ENCODE measurements at regions not wholly inside any gene's neighbourhood (a gene's known extent, or its start where the extent isn't known, plus 50 kb on each side); places are given as distances from the start of the nearest gene placed in this dataset.

DNA sequence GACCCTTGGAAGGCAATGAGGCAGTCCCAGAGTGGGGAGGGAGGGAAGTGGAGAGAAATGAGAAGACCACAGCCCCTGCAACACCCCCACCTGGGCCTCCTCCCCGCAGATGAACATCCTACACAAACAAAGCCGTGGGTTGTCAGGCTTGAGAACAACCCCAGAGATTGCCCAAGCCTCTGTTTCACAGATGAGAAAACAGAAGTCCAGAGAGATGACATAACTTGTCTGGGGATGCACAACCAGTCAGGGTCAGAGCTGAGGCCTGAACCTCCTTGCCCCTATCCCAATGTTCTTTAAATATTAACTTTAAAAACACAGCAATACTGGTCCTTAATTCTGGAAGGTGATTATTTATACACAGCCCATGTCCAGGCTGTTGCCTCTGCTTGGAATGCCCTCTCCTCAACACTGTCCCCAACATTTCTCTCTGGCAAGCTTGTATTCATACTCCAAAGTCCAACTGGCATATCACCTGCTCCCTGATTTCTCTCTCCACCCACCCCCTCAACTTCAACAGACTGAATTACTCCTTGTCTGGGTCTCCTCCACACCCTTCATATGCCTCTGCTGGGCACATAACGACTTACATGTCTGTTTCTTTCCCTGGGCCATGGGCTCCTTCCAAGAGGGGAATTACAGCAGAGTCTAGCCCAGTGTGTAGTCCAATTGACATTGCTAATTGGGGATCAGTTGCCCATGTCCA lies 135.5 kb upstream of the LRFN2 start (continued):
- no peak for TF ChIP-seq ZNF317 (CRISPR knock-in tag; IDR thresholded peaks at IDR 0.05; ENCODE audit: borderline replicate concordance, low read depth)
- TF ChIP-seq HMGA2 (CRISPR knock-in tag; IDR thresholded peaks at IDR 0.05) = no peak
- TF ChIP-seq, protein P1, sequence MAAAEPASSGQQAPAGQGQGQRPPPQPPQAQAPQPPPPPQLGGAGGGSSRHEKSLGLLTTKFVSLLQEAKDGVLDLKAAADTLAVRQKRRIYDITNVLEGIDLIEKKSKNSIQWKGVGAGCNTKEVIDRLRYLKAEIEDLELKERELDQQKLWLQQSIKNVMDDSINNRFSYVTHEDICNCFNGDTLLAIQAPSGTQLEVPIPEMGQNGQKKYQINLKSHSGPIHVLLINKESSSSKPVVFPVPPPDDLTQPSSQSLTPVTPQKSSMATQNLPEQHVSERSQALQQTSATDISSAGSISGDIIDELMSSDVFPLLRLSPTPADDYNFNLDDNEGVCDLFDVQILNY (CRISPR knock-in tag; IDR thresholded peaks at IDR 0.05) = no peak
- no peak for TF ChIP-seq SMAD4 (CRISPR knock-in tag; IDR thresholded peaks at IDR 0.05)
- TF ChIP-seq GRHL2 (CRISPR knock-in tag; IDR thresholded peaks at IDR 0.05; ENCODE audit: insufficient replicate concordance, severe bottlenecking) = no peak
- TF ChIP-seq, protein P2, sequence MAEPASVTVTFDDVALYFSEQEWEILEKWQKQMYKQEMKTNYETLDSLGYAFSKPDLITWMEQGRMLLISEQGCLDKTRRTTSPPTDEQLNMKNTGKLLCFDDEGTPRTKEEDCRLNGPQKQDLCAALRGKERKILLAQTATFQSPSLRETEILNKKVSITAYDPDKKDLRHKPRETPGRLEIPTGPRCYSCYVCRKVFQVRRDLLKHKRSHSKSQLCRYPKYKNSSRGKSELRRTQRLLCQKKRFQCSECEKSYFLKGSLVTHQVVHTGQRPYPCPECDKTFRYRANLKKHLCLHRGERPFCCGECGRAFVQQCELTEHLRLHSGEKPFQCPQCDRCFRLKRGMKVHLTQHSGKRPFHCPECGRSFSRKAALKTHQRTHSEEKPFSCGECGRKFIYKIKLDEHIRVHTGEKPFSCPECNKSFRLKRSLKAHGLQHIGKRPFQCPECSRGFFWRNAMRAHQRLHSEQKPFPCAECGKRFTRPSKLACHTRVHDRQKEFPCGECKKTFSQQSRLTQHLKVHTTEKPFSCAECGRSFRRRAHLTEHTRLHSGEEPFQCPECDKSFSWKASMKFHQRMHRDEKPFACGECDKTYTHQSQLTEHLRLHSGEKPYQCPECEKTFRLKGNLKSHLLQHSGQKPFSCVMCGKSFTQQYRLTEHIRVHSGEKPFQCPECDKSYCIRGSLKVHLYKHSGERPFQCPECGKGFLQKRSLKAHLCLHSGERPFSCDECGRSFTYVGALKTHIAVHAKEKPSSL (CRISPR knock-in tag; conservative IDR thresholded peaks at IDR 0.05) = no peak

DNA sequence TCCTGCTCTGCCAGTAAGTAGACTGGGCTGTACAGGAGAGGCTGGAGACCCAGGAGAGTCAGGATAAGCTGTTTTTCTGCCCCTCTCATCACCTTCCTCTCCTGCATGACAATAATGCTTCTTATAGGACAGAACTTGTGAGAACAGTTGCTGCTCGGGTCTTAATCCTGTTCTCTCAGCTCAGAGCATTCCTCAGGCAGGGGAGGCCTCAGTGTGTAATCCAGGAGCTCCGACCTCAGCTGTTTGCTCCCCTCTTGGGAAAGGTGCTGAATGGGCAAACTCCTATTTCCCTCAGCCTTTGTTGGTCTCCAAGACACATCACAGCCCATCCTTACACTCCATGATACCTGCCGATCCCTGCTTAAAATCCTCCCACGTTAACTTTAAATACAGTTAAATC lies 134.9 kb upstream of the LRFN2 start:
- ATAC-seq (no peak), DNase-seq (ENCODE audit: low spot score) (no peak)
- H3K27ac Mint-ChIP-seq = no peak overlapping the region; the same call in 1 of the 2 replicates
- H3K27me3 Mint-ChIP-seq (ENCODE audit: low read depth) = no peaks in the 10 kb centered on the region
- no peaks in the 10 kb centered on the region for H3K36me3 Mint-ChIP-seq
- CTCF ChIA-PET = interaction anchor here (0.6 kb wide), 1 partner anchor 741 kb away, joined by 5 read pairs; no protein-coding TSS in a partner anchor
- POLR2A ChIA-PET = no interaction called here
- H3K9me3 Mint-ChIP-seq = peaks cover 5% of the 10 kb centered on the region; the same call in 1 of the 2 replicates
- peaks cover 33% of the 10 kb centered on the region for H3K4me1 Mint-ChIP-seq
- H3K4me3 Mint-ChIP-seq = no peak overlapping the region
- TF ChIP-seq NR2C2 (CRISPR knock-in tag; IDR thresholded peaks at IDR 0.05) = no peak
- TF ChIP-seq HMGA2 (CRISPR knock-in tag; IDR thresholded peaks at IDR 0.05) = no peak
- no peak for TF ChIP-seq ZBTB21 (CRISPR knock-in tag; IDR thresholded peaks at IDR 0.05; ENCODE audit: borderline replicate concordance)
- TF ChIP-seq, protein P3, sequence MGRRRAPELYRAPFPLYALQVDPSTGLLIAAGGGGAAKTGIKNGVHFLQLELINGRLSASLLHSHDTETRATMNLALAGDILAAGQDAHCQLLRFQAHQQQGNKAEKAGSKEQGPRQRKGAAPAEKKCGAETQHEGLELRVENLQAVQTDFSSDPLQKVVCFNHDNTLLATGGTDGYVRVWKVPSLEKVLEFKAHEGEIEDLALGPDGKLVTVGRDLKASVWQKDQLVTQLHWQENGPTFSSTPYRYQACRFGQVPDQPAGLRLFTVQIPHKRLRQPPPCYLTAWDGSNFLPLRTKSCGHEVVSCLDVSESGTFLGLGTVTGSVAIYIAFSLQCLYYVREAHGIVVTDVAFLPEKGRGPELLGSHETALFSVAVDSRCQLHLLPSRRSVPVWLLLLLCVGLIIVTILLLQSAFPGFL (CRISPR knock-in tag; IDR thresholded peaks at IDR 0.05; ENCODE audit: borderline replicate concordance) = no peak
- TF ChIP-seq MYBL2 (CRISPR knock-in tag; IDR thresholded peaks at IDR 0.05) = no peak
- TF ChIP-seq, protein P4, sequence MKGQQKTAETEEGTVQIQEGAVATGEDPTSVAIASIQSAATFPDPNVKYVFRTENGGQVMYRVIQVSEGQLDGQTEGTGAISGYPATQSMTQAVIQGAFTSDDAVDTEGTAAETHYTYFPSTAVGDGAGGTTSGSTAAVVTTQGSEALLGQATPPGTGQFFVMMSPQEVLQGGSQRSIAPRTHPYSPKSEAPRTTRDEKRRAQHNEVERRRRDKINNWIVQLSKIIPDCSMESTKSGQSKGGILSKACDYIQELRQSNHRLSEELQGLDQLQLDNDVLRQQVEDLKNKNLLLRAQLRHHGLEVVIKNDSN (CRISPR knock-in tag; IDR thresholded peaks at IDR 0.05) = no peak
- no peak for TF ChIP-seq FOXP1 (CRISPR knock-in tag; IDR thresholded peaks at IDR 0.05; ENCODE audit: borderline replicate concordance)
- TF ChIP-seq FOXJ3 (CRISPR knock-in tag; IDR thresholded peaks at IDR 0.05; ENCODE audit: borderline replicate concordance) = no peak
- TF ChIP-seq NR3C1 (CRISPR knock-in tag; conservative IDR thresholded peaks at IDR 0.05; ENCODE audit: low read depth) = no peak
- TF ChIP-seq, protein P5, sequence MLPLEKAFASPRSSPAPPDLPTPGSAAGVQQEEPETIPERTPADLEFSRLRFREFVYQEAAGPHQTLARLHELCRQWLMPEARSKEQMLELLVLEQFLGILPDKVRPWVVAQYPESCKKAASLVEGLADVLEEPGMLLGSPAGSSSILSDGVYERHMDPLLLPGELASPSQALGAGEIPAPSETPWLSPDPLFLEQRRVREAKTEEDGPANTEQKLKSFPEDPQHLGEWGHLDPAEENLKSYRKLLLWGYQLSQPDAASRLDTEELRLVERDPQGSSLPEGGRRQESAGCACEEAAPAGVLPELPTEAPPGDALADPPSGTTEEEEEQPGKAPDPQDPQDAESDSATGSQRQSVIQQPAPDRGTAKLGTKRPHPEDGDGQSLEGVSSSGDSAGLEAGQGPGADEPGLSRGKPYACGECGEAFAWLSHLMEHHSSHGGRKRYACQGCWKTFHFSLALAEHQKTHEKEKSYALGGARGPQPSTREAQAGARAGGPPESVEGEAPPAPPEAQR (CRISPR knock-in tag; IDR thresholded peaks at IDR 0.05) = no peak
- TF ChIP-seq, protein P6, sequence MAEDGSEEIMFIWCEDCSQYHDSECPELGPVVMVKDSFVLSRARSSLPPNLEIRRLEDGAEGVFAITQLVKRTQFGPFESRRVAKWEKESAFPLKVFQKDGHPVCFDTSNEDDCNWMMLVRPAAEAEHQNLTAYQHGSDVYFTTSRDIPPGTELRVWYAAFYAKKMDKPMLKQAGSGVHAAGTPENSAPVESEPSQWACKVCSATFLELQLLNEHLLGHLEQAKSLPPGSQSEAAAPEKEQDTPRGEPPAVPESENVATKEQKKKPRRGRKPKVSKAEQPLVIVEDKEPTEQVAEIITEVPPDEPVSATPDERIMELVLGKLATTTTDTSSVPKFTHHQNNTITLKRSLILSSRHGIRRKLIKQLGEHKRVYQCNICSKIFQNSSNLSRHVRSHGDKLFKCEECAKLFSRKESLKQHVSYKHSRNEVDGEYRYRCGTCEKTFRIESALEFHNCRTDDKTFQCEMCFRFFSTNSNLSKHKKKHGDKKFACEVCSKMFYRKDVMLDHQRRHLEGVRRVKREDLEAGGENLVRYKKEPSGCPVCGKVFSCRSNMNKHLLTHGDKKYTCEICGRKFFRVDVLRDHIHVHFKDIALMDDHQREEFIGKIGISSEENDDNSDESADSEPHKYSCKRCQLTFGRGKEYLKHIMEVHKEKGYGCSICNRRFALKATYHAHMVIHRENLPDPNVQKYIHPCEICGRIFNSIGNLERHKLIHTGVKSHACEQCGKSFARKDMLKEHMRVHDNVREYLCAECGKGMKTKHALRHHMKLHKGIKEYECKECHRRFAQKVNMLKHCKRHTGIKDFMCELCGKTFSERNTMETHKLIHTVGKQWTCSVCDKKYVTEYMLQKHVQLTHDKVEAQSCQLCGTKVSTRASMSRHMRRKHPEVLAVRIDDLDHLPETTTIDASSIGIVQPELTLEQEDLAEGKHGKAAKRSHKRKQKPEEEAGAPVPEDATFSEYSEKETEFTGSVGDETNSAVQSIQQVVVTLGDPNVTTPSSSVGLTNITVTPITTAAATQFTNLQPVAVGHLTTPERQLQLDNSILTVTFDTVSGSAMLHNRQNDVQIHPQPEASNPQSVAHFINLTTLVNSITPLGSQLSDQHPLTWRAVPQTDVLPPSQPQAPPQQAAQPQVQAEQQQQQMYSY (CRISPR knock-in tag; IDR thresholded peaks at IDR 0.05) = no peak
- TF ChIP-seq SMAD3 (CRISPR knock-in tag; IDR thresholded peaks at IDR 0.05; ENCODE audit: borderline replicate concordance) = no peak
- TF ChIP-seq, protein P7, sequence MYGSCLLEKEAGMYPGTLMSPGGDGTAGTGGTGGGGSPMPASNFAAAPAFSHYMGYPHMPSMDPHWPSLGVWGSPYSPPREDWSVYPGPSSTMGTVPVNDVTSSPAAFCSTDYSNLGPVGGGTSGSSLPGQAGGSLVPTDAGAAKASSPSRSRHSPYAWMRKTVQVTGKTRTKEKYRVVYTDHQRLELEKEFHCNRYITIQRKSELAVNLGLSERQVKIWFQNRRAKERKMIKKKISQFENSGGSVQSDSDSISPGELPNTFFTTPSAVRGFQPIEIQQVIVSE (CRISPR knock-in tag; IDR thresholded peaks at IDR 0.05; ENCODE audit: borderline replicate concordance) = no peak
- TF ChIP-seq, protein P8, sequence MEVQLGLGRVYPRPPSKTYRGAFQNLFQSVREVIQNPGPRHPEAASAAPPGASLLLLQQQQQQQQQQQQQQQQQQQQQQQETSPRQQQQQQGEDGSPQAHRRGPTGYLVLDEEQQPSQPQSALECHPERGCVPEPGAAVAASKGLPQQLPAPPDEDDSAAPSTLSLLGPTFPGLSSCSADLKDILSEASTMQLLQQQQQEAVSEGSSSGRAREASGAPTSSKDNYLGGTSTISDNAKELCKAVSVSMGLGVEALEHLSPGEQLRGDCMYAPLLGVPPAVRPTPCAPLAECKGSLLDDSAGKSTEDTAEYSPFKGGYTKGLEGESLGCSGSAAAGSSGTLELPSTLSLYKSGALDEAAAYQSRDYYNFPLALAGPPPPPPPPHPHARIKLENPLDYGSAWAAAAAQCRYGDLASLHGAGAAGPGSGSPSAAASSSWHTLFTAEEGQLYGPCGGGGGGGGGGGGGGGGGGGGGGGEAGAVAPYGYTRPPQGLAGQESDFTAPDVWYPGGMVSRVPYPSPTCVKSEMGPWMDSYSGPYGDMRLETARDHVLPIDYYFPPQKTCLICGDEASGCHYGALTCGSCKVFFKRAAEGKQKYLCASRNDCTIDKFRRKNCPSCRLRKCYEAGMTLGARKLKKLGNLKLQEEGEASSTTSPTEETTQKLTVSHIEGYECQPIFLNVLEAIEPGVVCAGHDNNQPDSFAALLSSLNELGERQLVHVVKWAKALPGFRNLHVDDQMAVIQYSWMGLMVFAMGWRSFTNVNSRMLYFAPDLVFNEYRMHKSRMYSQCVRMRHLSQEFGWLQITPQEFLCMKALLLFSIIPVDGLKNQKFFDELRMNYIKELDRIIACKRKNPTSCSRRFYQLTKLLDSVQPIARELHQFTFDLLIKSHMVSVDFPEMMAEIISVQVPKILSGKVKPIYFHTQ (CRISPR knock-in tag; IDR thresholded peaks at IDR 0.05) = no peak
- TF ChIP-seq ESRRA (CRISPR knock-in tag; IDR thresholded peaks at IDR 0.05; ENCODE audit: borderline replicate concordance) = no peak
